Ammon's horn (tissue), 1 donor: ENCODE measurements at regions not wholly inside any gene's neighbourhood (a gene's known extent, or its start where the extent isn't known, plus 50 kb on each side); places are given as distances from the start of the nearest gene placed in this dataset.
"Not testable (repeated sequence)": the region's sequence is repeated elsewhere in the genome, so short reads cannot be mapped to it uniquely, and the experiment has no call there.

Source experiments
- DNase-seq: peaks from one replicate; pipeline ENCODE4 v3.0.0-alpha.2; 2016; ENCODE audit warnings: low spot score

GRCh38 chr21:6363591-6363990 is 4157.8 kb upstream of the TPTE start:
- not testable (repeated sequence) for DNase-seq

- peak; percentile 11 for DNase-seq
These were observed 4152.6 kb upstream of the TPTE start for GRCh38 chr21:6368824-6369223.

GRCh38 chr21:6373253-6373652 is 4148.1 kb upstream of the TPTE start:
- not testable (repeated sequence) for DNase-seq

- peak; percentile 27 for DNase-seq
These were observed 4147.2 kb upstream of the TPTE start for GRCh38 chr21:6374232-6374631.

- peak; percentile 2 for DNase-seq
These were observed 4146.5 kb upstream of the TPTE start for GRCh38 chr21:6374926-6375325.

GRCh38 chr21:6375776-6376175 is 4145.6 kb upstream of the TPTE start:
- DNase-seq, result not testable (repeated sequence)

- DNase-seq, result not testable (repeated sequence)
These were observed 4144.9 kb upstream of the TPTE start for GRCh38 chr21:6376321-6377070.
